ENCODE measurements at regions not wholly inside any gene's neighbourhood (a gene's known extent, or its start where the extent isn't known, plus 50 kb on each side); places are given as distances from the start of the nearest gene placed in this dataset.

- H3K9ac ChIP-seq = no peak overlapping the region
- no peaks in the 10 kb centered on the region for H3K27me3 ChIP-seq
- H3K27ac ChIP-seq = no peak overlapping the region
- no peak overlapping the region for H3K4me2 ChIP-seq
- H3K9me3 Mint-ChIP-seq = no peaks in the 10 kb centered on the region
- DNase-seq (ENCODE audit: low spot score) = no peak
- H3K36me3 Mint-ChIP-seq = no peaks in the 10 kb centered on the region
- H3K4me3 ChIP-seq = no peak overlapping the region
- H3K36me3 ChIP-seq = no peaks in the 10 kb centered on the region
- no peaks in the 10 kb centered on the region for H4K20me1 ChIP-seq (ENCODE audit: low read depth)
- H3K4me1 Mint-ChIP-seq = peaks cover 8% of the 10 kb centered on the region
- H3K27ac Mint-ChIP-seq = no peak overlapping the region
- H3K79me2 ChIP-seq (ENCODE audit: low read depth) = no peaks in the 10 kb centered on the region
- H3F3A ChIP-seq (ENCODE audit: low read depth) = no peaks in the 10 kb centered on the region
- TF ChIP-seq CTCF (IDR thresholded peaks at IDR 0.05) = no peak
- TF ChIP-seq EZH2phosphoT487 (IDR thresholded peaks at IDR 0.05) = no peak
- no peak for TF ChIP-seq EZH2 (IDR thresholded peaks at IDR 0.05)
- no peaks in the 10 kb centered on the region for H3K27me3 Mint-ChIP-seq (ENCODE audit: insufficient read depth, low read depth)
- H3K4me1 ChIP-seq = no peaks in the 10 kb centered on the region
- H2AFZ ChIP-seq (replicated peaks) = no peak overlapping the region
- H3K4me3 Mint-ChIP-seq = no peak overlapping the region
- no peaks in the 10 kb centered on the region for H3K9me3 ChIP-seq (ENCODE audit: low read depth)
These were observed 629.8 kb upstream of the IGFBP3 start for GRCh38 chr7:46550864-46551263.

- H3K27me3 ChIP-seq = no peaks in the 10 kb centered on the region
- H2AFZ ChIP-seq (replicated peaks) = no peak overlapping the region
- Mint-ChIP-seq H3K4me3 (no peak overlapping the region), H3K27me3 (ENCODE audit: insufficient read depth, low read depth) (no peaks in the 10 kb centered on the region), H3K4me1 (peaks cover 8% of the 10 kb centered on the region), H3K9me3 (no peaks in the 10 kb centered on the region), H3K27ac (no peak overlapping the region), H3K36me3 (no peaks in the 10 kb centered on the region)
- no peaks in the 10 kb centered on the region for H3K79me2 ChIP-seq (ENCODE audit: low read depth)
- no peaks in the 10 kb centered on the region for H4K20me1 ChIP-seq (ENCODE audit: low read depth)
- H3K36me3 ChIP-seq = no peaks in the 10 kb centered on the region
- no peak for DNase-seq (ENCODE audit: low spot score)
- no peak for TF ChIP-seq CTCF (IDR thresholded peaks at IDR 0.05)
- no peak for TF ChIP-seq EZH2phosphoT487 (IDR thresholded peaks at IDR 0.05)
- no peak for TF ChIP-seq EZH2 (IDR thresholded peaks at IDR 0.05)
- no peak overlapping the region for H3K9ac ChIP-seq
- H3K4me3 ChIP-seq = no peak overlapping the region
- H3K4me1 ChIP-seq = no peaks in the 10 kb centered on the region
- H3K9me3 ChIP-seq (ENCODE audit: low read depth) = no peaks in the 10 kb centered on the region
- H3F3A ChIP-seq (ENCODE audit: low read depth) = no peaks in the 10 kb centered on the region
- H3K27ac ChIP-seq = no peak overlapping the region
- H3K4me2 ChIP-seq = no peak overlapping the region
These were observed 629.0 kb upstream of the IGFBP3 start for GRCh38 chr7:46549892-46550639.

- no peak overlapping the region for H3K27ac ChIP-seq
- H3K79me2 ChIP-seq (ENCODE audit: low read depth) = no peaks in the 10 kb centered on the region
- H3K9me3 Mint-ChIP-seq = no peaks in the 10 kb centered on the region
- no peak overlapping the region for H3K27ac Mint-ChIP-seq
- no peaks in the 10 kb centered on the region for H3K27me3 ChIP-seq
- no peaks in the 10 kb centered on the region for H3K9me3 ChIP-seq (ENCODE audit: low read depth)
- no peak overlapping the region for H2AFZ ChIP-seq (replicated peaks)
- H3K36me3 Mint-ChIP-seq = no peaks in the 10 kb centered on the region
- DNase-seq (ENCODE audit: low spot score) = no peak
- no peak overlapping the region for H3K4me2 ChIP-seq
- H3F3A ChIP-seq (ENCODE audit: low read depth) = no peaks in the 10 kb centered on the region
- no peaks in the 10 kb centered on the region for H3K36me3 ChIP-seq
- TF ChIP-seq CTCF (IDR thresholded peaks at IDR 0.05) = no peak
- TF ChIP-seq EZH2phosphoT487 (IDR thresholded peaks at IDR 0.05) = no peak
- TF ChIP-seq EZH2 (IDR thresholded peaks at IDR 0.05) = no peak
- H3K4me1 Mint-ChIP-seq = peaks cover 8% of the 10 kb centered on the region
- H3K4me3 ChIP-seq = no peak overlapping the region
- no peak overlapping the region for H3K9ac ChIP-seq
- no peaks in the 10 kb centered on the region for H3K4me1 ChIP-seq
- no peaks in the 10 kb centered on the region for H4K20me1 ChIP-seq (ENCODE audit: low read depth)
- H3K27me3 Mint-ChIP-seq (ENCODE audit: insufficient read depth, low read depth) = no peaks in the 10 kb centered on the region
- H3K4me3 Mint-ChIP-seq = no peak overlapping the region
These were observed 628.3 kb upstream of the IGFBP3 start for GRCh38 chr7:46549347-46549746.
